ENCODE measurements at regions not wholly inside any gene's neighbourhood (a gene's known extent, or its start where the extent isn't known, plus 50 kb on each side); places are given as distances from the start of the nearest gene placed in this dataset.

DNA sequence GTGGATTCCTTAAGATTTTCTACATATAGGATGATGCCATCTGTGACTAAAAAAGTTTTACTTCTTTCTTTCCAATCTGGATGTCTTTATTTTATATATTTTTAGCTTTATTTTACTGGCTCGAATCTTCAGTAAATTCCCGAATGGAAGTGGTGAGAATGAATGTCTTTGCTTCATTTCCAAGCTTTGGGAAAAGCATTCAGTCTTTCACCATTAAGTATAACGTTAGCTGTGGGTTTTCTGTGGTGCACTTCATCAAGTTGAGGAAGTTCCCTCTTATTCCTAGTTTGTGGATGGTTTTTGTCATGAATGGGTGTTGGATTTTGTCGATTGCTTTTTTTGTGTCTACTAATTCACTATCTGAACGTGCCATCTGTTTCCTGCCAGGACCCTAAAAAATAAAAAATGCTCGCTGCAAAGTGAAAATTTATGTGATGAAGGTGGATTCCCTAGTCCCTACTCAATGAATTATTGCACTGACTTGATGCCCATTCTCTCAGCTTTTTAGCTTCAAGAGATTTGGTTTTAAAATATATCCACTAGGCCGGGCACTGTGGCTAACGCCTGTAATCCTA, 90.2 kb upstream of the CARD11 start:
- TF ChIP-seq EGR1 (IDR thresholded peaks at IDR 0.05) = no peak
- TF ChIP-seq FOXM1 (IDR thresholded peaks at IDR 0.05; ENCODE audit: borderline replicate concordance, low read depth) = no peak
- no peak for TF ChIP-seq CREB1 (IDR thresholded peaks at IDR 0.05; ENCODE audit: low read depth)
- TF ChIP-seq RAD21 (IDR thresholded peaks at IDR 0.05; ENCODE audit: low read depth) = no peak
- no peak for TF ChIP-seq MAX (IDR thresholded peaks at IDR 0.05)
